ENCODE measurements at regions not wholly inside any gene's neighbourhood (a gene's known extent, or its start where the extent isn't known, plus 50 kb on each side); places are given as distances from the start of the nearest gene placed in this dataset.

GRCh38 chr3:18747383-18747782 lies 322.2 kb upstream of the SATB1 start:
- H2BK12ac ChIP-seq (ENCODE audit: low read length) = no peak overlapping the region
- no peaks in the 10 kb centered on the region for H3K36me3 ChIP-seq (replicated peaks in 1 of 2; ENCODE audit: control insufficient read depth in 2 of 2, insufficient read depth in 2 of 2, low read length in 2 of 2)
- H3K79me1 ChIP-seq (ENCODE audit: low read depth, low read length) = no peaks in the 10 kb centered on the region
- no peak overlapping the region for H2AK5ac ChIP-seq (ENCODE audit: low read depth, low read length)
- H2BK5ac ChIP-seq (ENCODE audit: low read length) = no peak overlapping the region
- H4K8ac ChIP-seq (ENCODE audit: low read depth, low read length) = no peak overlapping the region
- H3K4me3 ChIP-seq (ENCODE audit: low read length in 2 of 2) = no peak overlapping the region
- H3K23ac ChIP-seq (ENCODE audit: low read depth, low read length, poor library complexity) = no peak overlapping the region
- no peak overlapping the region for H3K4ac ChIP-seq (ENCODE audit: low read length)
- no CpG with 5 or more reads among the region's 3 CpGs for WGBS, 2 donors (ENCODE audit: extremely low coverage in 2 of 2, insufficient read length in 2 of 2, insufficient replicate concordance in 1 of 2)
- H3K4me1 ChIP-seq (ENCODE audit: control insufficient read depth in 2 of 2, insufficient read depth in 1 of 2, low read depth in 1 of 2, low read length in 2 of 2) = no peaks in the 10 kb centered on the region
- no peak overlapping the region for H2AFZ ChIP-seq (ENCODE audit: low read length)
- H3K9me3 ChIP-seq (replicated peaks in 1 of 2; ENCODE audit: control insufficient read depth in 2 of 2, insufficient read depth in 1 of 2, low read depth in 1 of 2, low read length in 2 of 2) = no peaks in the 10 kb centered on the region
- H3K4me2 ChIP-seq (ENCODE audit: insufficient read depth, low read length, poor library complexity, severe bottlenecking) = no peak overlapping the region
- H2BK15ac ChIP-seq (ENCODE audit: low read length) = no peak overlapping the region
- no peak overlapping the region for H3K18ac ChIP-seq (ENCODE audit: low read length)
- H2BK120ac ChIP-seq (ENCODE audit: low read depth, low read length) = no peak overlapping the region
- H3K9ac ChIP-seq (ENCODE audit: low read depth, low read length, poor library complexity) = no peak overlapping the region
- no peak overlapping the region for H3K27ac ChIP-seq (replicated peaks; ENCODE audit: low read length)
- DNase-seq (ENCODE audit: low spot score) = no peak
- no peak overlapping the region for H3K14ac ChIP-seq (ENCODE audit: low read length)
- H3K27me3 ChIP-seq (ENCODE audit: control insufficient read depth in 3 of 3, insufficient read depth in 3 of 3, low read depth in 1 of 3, low read length in 3 of 3) = no peaks in the 10 kb centered on the region
- no peak overlapping the region for H4K91ac ChIP-seq (ENCODE audit: low read depth, low read length, poor library complexity)

GRCh38 chr3:18745472-18745871 lies 320.3 kb upstream of the SATB1 start:
- Histone ChIP-seq H3K18ac (ENCODE audit: low read length) (no peak overlapping the region), H3K79me1 (ENCODE audit: low read depth, low read length) (no peaks in the 10 kb centered on the region), H2AK5ac (ENCODE audit: low read depth, low read length) (no peak overlapping the region), H3K27me3 (ENCODE audit: control insufficient read depth in 3 of 3, insufficient read depth in 3 of 3, low read depth in 1 of 3, low read length in 3 of 3) (no peaks in the 10 kb centered on the region), H3K4me1 (ENCODE audit: control insufficient read depth in 2 of 2, insufficient read depth in 1 of 2, low read depth in 1 of 2, low read length in 2 of 2) (no peaks in the 10 kb centered on the region), H4K91ac (ENCODE audit: low read depth, low read length, poor library complexity) (no peak overlapping the region), H2AFZ (ENCODE audit: low read length) (no peak overlapping the region), H2BK12ac (ENCODE audit: low read length) (no peak overlapping the region), H3K23ac (ENCODE audit: low read depth, low read length, poor library complexity) (no peak overlapping the region), H3K4me2 (ENCODE audit: insufficient read depth, low read length, poor library complexity, severe bottlenecking) (no peak overlapping the region), H3K9me3 (replicated peaks in 1 of 2; ENCODE audit: control insufficient read depth in 2 of 2, insufficient read depth in 1 of 2, low read depth in 1 of 2, low read length in 2 of 2) (no peaks in the 10 kb centered on the region), H3K9ac (ENCODE audit: low read depth, low read length, poor library complexity) (no peak overlapping the region), H2BK15ac (ENCODE audit: low read length) (no peak overlapping the region), H3K36me3 (replicated peaks in 1 of 2; ENCODE audit: control insufficient read depth in 2 of 2, insufficient read depth in 2 of 2, low read length in 2 of 2) (no peaks in the 10 kb centered on the region), H3K4ac (ENCODE audit: low read length) (no peak overlapping the region), H3K27ac (replicated peaks; ENCODE audit: low read length) (no peak overlapping the region), H3K4me3 (ENCODE audit: low read length in 2 of 2) (no peak overlapping the region), H2BK120ac (ENCODE audit: low read depth, low read length) (no peak overlapping the region), H2BK5ac (ENCODE audit: low read length) (no peak overlapping the region), H4K8ac (ENCODE audit: low read depth, low read length) (no peak overlapping the region), H3K14ac (ENCODE audit: low read length) (no peak overlapping the region)
- no peak for DNase-seq (ENCODE audit: low spot score)
- WGBS, 2 donors (ENCODE audit: extremely low coverage in 2 of 2, insufficient read length in 2 of 2, insufficient replicate concordance in 1 of 2) = no CpG with 5 or more reads among the region's 6 CpGs

DNA sequence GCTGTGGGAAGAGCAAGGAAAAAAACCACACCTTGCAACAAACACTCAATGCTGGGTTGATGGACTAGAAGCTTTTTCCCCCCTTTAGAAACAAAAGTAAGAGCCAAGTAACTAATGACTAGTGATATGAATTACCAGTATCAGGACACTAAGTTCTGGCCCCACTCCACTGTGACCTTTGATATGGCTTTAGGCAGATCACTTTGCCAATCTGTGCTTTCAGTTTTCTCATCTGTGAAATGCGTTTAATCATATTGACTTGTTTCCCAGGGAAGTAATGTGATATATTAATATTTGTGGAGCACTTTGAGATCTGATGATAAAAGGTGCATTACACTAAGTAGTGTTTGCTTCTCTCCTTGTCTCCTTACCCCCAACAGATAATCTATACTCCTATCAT lies 319.3 kb upstream of the SATB1 start:
- Histone ChIP-seq H3K4me2 (ENCODE audit: insufficient read depth, low read length, poor library complexity, severe bottlenecking) (no peak overlapping the region), H2BK5ac (ENCODE audit: low read length) (no peak overlapping the region), H4K8ac (ENCODE audit: low read depth, low read length) (no peak overlapping the region), H2AK5ac (ENCODE audit: low read depth, low read length) (no peak overlapping the region), H3K4ac (ENCODE audit: low read length) (no peak overlapping the region), H3K14ac (ENCODE audit: low read length) (no peak overlapping the region), H3K9me3 (replicated peaks in 1 of 2; ENCODE audit: control insufficient read depth in 2 of 2, insufficient read depth in 1 of 2, low read depth in 1 of 2, low read length in 2 of 2) (no peaks in the 10 kb centered on the region), H3K18ac (ENCODE audit: low read length) (no peak overlapping the region), H2BK15ac (ENCODE audit: low read length) (no peak overlapping the region), H3K23ac (ENCODE audit: low read depth, low read length, poor library complexity) (no peak overlapping the region), H3K4me3 (ENCODE audit: low read length in 2 of 2) (no peak overlapping the region), H3K27ac (replicated peaks; ENCODE audit: low read length) (no peak overlapping the region), H3K9ac (ENCODE audit: low read depth, low read length, poor library complexity) (no peak overlapping the region), H3K27me3 (ENCODE audit: control insufficient read depth in 3 of 3, insufficient read depth in 3 of 3, low read depth in 1 of 3, low read length in 3 of 3) (no peaks in the 10 kb centered on the region), H3K4me1 (ENCODE audit: control insufficient read depth in 2 of 2, insufficient read depth in 1 of 2, low read depth in 1 of 2, low read length in 2 of 2) (no peaks in the 10 kb centered on the region), H2BK12ac (ENCODE audit: low read length) (no peak overlapping the region), H4K91ac (ENCODE audit: low read depth, low read length, poor library complexity) (no peak overlapping the region), H3K36me3 (replicated peaks in 1 of 2; ENCODE audit: control insufficient read depth in 2 of 2, insufficient read depth in 2 of 2, low read length in 2 of 2) (no peaks in the 10 kb centered on the region), H2BK120ac (ENCODE audit: low read depth, low read length) (no peak overlapping the region), H2AFZ (ENCODE audit: low read length) (no peak overlapping the region), H3K79me1 (ENCODE audit: low read depth, low read length) (no peaks in the 10 kb centered on the region)
- WGBS, 2 donors (ENCODE audit: extremely low coverage in 2 of 2, insufficient read length in 2 of 2, insufficient replicate concordance in 1 of 2) = no CpG with 5 or more reads among the region's 1 CpG
- DNase-seq (ENCODE audit: low spot score) = no peak

DNA sequence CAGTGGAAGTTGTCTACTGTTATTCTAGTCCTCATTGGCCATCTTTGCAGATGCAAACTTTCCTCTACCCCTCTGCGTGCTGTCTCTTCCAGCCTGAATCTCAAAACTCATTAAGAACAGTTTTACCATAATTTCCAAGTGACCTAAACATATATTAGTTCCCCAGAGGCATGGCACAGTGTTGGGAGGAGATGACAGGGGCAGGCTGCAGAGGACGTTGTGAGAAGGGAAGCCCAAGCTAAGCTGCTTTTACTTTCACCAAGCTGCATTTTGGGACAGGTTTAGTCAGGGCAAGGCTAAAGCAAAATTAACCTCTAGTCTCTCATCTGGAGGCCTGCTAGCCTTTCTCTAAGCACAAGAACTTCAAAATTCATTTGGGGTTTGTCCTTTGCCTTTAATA lies 318.6 kb upstream of the SATB1 start:
- H2AK5ac ChIP-seq (ENCODE audit: low read depth, low read length) = no peak overlapping the region
- no peak overlapping the region for H3K23ac ChIP-seq (ENCODE audit: low read depth, low read length, poor library complexity)
- no peak overlapping the region for H2AFZ ChIP-seq (ENCODE audit: low read length)
- no peak overlapping the region for H3K4me3 ChIP-seq (ENCODE audit: low read length in 2 of 2)
- H3K9me3 ChIP-seq (replicated peaks in 1 of 2; ENCODE audit: control insufficient read depth in 2 of 2, insufficient read depth in 1 of 2, low read depth in 1 of 2, low read length in 2 of 2) = no peaks in the 10 kb centered on the region
- no peak overlapping the region for H4K91ac ChIP-seq (ENCODE audit: low read depth, low read length, poor library complexity)
- H2BK5ac ChIP-seq (ENCODE audit: low read length) = no peak overlapping the region
- no peak overlapping the region for H2BK12ac ChIP-seq (ENCODE audit: low read length)
- no peaks in the 10 kb centered on the region for H3K27me3 ChIP-seq (ENCODE audit: control insufficient read depth in 3 of 3, insufficient read depth in 3 of 3, low read depth in 1 of 3, low read length in 3 of 3)
- H3K4ac ChIP-seq (ENCODE audit: low read length) = no peak overlapping the region
- H3K18ac ChIP-seq (ENCODE audit: low read length) = no peak overlapping the region
- no CpG with 5 or more reads among the region's 2 CpGs for WGBS, 2 donors (ENCODE audit: extremely low coverage in 2 of 2, insufficient read length in 2 of 2, insufficient replicate concordance in 1 of 2)
- no peaks in the 10 kb centered on the region for H3K79me1 ChIP-seq (ENCODE audit: low read depth, low read length)
- no peak overlapping the region for H3K4me2 ChIP-seq (ENCODE audit: insufficient read depth, low read length, poor library complexity, severe bottlenecking)
- H3K4me1 ChIP-seq (ENCODE audit: control insufficient read depth in 2 of 2, insufficient read depth in 1 of 2, low read depth in 1 of 2, low read length in 2 of 2) = no peaks in the 10 kb centered on the region
- H2BK15ac ChIP-seq (ENCODE audit: low read length) = no peak overlapping the region
- no peak for DNase-seq (ENCODE audit: low spot score)
- no peaks in the 10 kb centered on the region for H3K36me3 ChIP-seq (replicated peaks in 1 of 2; ENCODE audit: control insufficient read depth in 2 of 2, insufficient read depth in 2 of 2, low read length in 2 of 2)
- H4K8ac ChIP-seq (ENCODE audit: low read depth, low read length) = no peak overlapping the region
- no peak overlapping the region for H3K27ac ChIP-seq (replicated peaks; ENCODE audit: low read length)
- no peak overlapping the region for H2BK120ac ChIP-seq (ENCODE audit: low read depth, low read length)
- H3K14ac ChIP-seq (ENCODE audit: low read length) = no peak overlapping the region
- H3K9ac ChIP-seq (ENCODE audit: low read depth, low read length, poor library complexity) = no peak overlapping the region

Data from neuronal stem cell (in vitro differentiated cells).